ENCODE measurements at regions not wholly inside any gene's neighbourhood (a gene's known extent, or its start where the extent isn't known, plus 50 kb on each side); places are given as distances from the start of the nearest gene placed in this dataset.

DNA sequence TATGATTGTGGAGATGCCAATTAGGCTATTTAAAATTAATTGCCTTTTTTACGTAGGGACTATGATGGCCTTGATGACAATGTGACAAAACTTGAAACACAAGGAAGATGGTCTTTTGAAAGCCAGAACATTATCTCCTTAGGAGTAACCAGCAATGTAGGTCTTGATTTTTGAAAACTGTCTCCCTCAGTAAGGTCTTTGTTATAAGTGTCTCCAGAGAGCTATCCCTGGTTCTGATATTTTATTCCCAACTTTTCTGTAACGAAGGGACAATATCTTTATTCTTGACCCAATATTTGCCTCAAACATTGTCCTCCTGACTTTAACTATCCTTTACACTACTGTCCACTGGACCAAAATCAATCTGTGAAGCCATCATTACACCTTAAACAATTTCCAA, 493.2 kb downstream of the CCDC85A start:
- in situ Hi-C loops (cut with HindIII; ENCODE audit: low pct_ligation_motif_present, low sequenced_read_pairs) = no loop called here
- no peak overlapping the region for H3K27ac ChIP-seq
- no peaks in the 10 kb centered on the region for H3K36me3 ChIP-seq (replicated peaks)
- no peak overlapping the region for H3K4me3 ChIP-seq (ENCODE audit: low read depth, low read length)
- no peak for DNase-seq
- TF ChIP-seq, protein P1, sequence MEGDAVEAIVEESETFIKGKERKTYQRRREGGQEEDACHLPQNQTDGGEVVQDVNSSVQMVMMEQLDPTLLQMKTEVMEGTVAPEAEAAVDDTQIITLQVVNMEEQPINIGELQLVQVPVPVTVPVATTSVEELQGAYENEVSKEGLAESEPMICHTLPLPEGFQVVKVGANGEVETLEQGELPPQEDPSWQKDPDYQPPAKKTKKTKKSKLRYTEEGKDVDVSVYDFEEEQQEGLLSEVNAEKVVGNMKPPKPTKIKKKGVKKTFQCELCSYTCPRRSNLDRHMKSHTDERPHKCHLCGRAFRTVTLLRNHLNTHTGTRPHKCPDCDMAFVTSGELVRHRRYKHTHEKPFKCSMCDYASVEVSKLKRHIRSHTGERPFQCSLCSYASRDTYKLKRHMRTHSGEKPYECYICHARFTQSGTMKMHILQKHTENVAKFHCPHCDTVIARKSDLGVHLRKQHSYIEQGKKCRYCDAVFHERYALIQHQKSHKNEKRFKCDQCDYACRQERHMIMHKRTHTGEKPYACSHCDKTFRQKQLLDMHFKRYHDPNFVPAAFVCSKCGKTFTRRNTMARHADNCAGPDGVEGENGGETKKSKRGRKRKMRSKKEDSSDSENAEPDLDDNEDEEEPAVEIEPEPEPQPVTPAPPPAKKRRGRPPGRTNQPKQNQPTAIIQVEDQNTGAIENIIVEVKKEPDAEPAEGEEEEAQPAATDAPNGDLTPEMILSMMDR (IDR thresholded peaks at IDR 0.05; ENCODE audit: low read depth, low read length, missing control alignments) = no peak
- no peaks in the 10 kb centered on the region for H3K27me3 ChIP-seq (replicated peaks)

DNA sequence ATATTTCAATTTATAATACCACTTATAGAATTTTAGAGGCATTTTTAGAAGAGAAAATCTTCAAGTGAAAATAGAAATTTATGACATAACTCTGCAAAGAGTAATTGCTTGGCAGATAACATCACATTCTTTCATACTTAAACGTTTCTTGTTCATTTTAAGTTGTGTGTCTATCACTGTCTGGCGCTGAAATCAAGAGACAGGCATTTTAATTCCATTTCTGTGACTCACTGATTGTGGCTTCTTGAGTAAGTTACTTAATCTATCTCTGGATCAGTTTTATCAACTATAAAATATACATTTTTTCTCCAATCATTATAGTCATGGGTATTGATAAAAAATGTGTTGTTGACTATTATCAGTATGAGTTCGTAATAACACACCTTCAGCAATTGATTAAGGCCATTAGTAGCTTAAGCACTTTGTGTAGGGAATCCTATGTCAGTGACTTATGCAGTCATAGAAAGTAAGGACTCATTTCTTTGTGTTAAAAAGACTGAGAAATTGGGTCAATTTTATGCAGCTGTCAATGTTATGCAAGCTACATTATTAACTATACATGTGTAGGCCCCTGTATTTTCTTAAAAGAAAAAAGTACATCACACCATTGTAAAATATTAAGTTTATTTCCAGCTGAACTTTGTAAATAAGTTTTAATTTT, 497.3 kb downstream of the CCDC85A start:
- Histone ChIP-seq H3K4me3 (ENCODE audit: low read depth, low read length) (no peak overlapping the region), H3K27ac (peak overlapping the region; percentile 59), H3K27me3 (replicated peaks) (no peaks in the 10 kb centered on the region), H3K36me3 (replicated peaks) (no peaks in the 10 kb centered on the region)
- peak; percentile 64 for DNase-seq
- in situ Hi-C loops (cut with HindIII; ENCODE audit: low pct_ligation_motif_present, low sequenced_read_pairs) = no loop called here
- TF ChIP-seq, protein P1 (IDR thresholded peaks at IDR 0.05; ENCODE audit: low read depth, low read length, missing control alignments) = no peak

DNA sequence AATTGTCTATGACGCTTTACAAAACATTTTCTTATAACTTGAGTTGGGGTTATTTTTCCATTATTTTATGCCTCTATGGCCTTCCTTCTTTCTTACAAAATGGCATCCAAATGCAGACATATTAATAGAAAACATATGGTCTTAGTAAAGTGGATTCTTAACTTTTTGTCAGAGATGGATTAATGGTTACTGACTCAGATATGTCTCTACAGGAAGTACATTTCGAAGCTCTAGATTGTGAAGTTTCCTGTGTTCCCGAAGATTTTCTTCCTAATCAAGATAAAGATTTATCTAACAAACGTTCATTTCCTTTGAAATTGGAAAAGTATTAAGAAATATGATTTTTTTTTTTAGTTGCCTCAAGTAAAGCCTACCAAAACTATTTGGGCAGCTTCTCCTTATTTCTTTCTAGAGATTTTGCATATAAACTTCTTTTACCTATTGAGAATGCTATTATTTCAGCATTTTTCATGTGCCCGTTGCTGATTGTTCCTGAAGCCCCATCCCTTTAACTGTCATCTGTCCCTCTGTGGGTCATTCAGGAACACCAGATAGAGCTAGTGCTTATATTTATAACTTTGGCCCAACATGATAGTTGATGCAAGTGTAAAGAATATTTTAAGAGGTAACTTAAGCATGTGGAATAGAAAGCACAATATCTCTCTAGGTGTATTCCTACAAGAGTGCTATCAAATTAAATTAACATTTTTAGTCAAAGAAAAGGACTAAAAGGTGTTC, 498.0 kb downstream of the CCDC85A start:
- Histone ChIP-seq H3K27ac (peak overlapping the region; percentile 59), H3K4me3 (ENCODE audit: low read depth, low read length) (no peak overlapping the region), H3K36me3 (replicated peaks) (no peaks in the 10 kb centered on the region), H3K27me3 (replicated peaks) (no peaks in the 10 kb centered on the region)
- TF ChIP-seq, protein P1 (IDR thresholded peaks at IDR 0.05; ENCODE audit: low read depth, low read length, missing control alignments) = no peak
- in situ Hi-C loops (cut with HindIII; ENCODE audit: low pct_ligation_motif_present, low sequenced_read_pairs) = no loop called here
- no peak for DNase-seq

DNA sequence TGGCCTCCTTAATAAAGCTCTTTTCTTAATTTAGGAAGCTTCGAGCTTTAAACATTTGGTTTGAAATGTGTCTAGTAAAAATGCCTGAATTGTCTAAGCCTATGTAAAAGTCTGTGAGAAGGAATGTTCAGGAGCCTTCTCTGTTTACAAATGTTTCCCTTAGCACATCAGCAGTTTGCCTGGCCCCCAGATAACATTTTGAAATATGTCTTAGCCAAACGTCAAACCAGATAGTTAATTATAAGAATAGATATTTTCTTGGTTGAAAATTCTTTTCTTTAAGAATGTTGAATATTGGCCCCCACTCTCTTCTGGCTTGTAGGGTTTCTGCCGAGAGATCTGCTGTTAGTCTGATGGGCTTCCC, 498.6 kb downstream of the CCDC85A start:
- TF ChIP-seq, protein P1 (IDR thresholded peaks at IDR 0.05; ENCODE audit: low read depth, low read length, missing control alignments) = no peak
- in situ Hi-C loops (cut with HindIII; ENCODE audit: low pct_ligation_motif_present, low sequenced_read_pairs) = no loop called here
- H3K27ac ChIP-seq = peak overlapping the region; percentile 59
- no peaks in the 10 kb centered on the region for H3K27me3 ChIP-seq (replicated peaks)
- no peak overlapping the region for H3K4me3 ChIP-seq (ENCODE audit: low read depth, low read length)
- no peak for DNase-seq
- no peaks in the 10 kb centered on the region for H3K36me3 ChIP-seq (replicated peaks)

DNA sequence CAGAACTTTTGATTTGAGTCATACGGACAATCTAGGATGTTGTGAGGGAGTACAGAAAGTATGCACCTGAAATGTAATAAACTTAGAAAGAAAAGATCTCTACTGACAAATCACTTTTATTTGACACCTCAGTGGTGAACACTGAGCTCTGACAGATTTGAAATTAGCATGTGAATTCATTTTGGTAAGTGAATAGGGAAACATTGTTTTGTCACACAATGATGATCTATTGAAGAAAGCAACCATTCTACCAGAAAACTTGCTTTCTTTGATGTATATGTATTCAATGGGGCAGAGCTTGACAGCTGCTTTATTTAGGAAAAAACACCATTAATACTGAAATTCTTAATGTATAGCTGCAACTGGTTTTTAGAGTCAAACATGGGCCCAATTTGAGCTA, 500.5 kb downstream of the CCDC85A start:
- no peak overlapping the region for H3K27ac ChIP-seq
- H3K36me3 ChIP-seq (replicated peaks) = no peaks in the 10 kb centered on the region
- H3K27me3 ChIP-seq (replicated peaks) = no peaks in the 10 kb centered on the region
- no peak for DNase-seq
- no peak overlapping the region for H3K4me3 ChIP-seq (ENCODE audit: low read depth, low read length)
- in situ Hi-C loops (cut with HindIII; ENCODE audit: low pct_ligation_motif_present, low sequenced_read_pairs) = no loop called here
- TF ChIP-seq, protein P1 (IDR thresholded peaks at IDR 0.05; ENCODE audit: low read depth, low read length, missing control alignments) = no peak
